PFSK-1 (cell line): ENCODE measurements at regions not wholly inside any gene's neighbourhood (a gene's known extent, or its start where the extent isn't known, plus 50 kb on each side); places are given as distances from the start of the nearest gene placed in this dataset.

Source experiments
- FOXP2 ChIP-seq: optimal IDR thresholded peaks from 2 replicates; pipeline ENCODE3; 2011; ENCODE audit warnings: borderline replicate concordance, control low read depth, inconsistent platforms; ENCODE audit not compliant: insufficient read depth; ENCODE audit errors: extremely low read length, extremely low read depth
- POLR2AphosphoS5 ChIP-seq: IDR thresholded peaks from 2 replicates; pipeline ENCODE4 v1.6.1; 2012; ENCODE audit warnings: low read depth, mild to moderate bottlenecking, control low read depth, low read length, moderate library complexity
- REST ChIP-seq, 2 experiments: IDR thresholded peaks; 2 replicates each; pipeline versions ENCODE4 v1.6.1 to v1.8.0; 2011 to 2012; ENCODE audit warnings: low read depth in 2 of 2, low read length in 2 of 2, control low read depth in 1 of 2, inconsistent platforms in 1 of 2, mild to moderate bottlenecking in 1 of 2, moderate library complexity in 1 of 2; ENCODE audit not compliant: insufficient read depth in 1 of 2
- SIN3A ChIP-seq: IDR thresholded peaks from 2 replicates; pipeline ENCODE4 v1.6.1; 2012; ENCODE audit warnings: mild to moderate bottlenecking, low read length, moderate library complexity, borderline replicate concordance; ENCODE audit not compliant: insufficient read depth
- TAF1 ChIP-seq: IDR thresholded peaks from 2 replicates; pipeline ENCODE4 v1.6.1; 2012; ENCODE audit warnings: low read length, control low read depth, borderline replicate concordance; ENCODE audit not compliant: insufficient read depth

- TF ChIP-seq REST (IDR thresholded peaks at IDR 0.05; ENCODE audit: insufficient read depth in 1 of 2, low read depth in 2 of 2, low read length in 2 of 2) (no peak), TAF1 (no peak), POLR2AphosphoS5 (no peak), SIN3A (no peak), FOXP2 (no peak)
Measured at GRCh38 chr3:72585966-72586365, 262.3 kb downstream of the SHQ1 start.
